ENCODE measurements at regions not wholly inside any gene's neighbourhood (a gene's known extent, or its start where the extent isn't known, plus 50 kb on each side); places are given as distances from the start of the nearest gene placed in this dataset.

DNA sequence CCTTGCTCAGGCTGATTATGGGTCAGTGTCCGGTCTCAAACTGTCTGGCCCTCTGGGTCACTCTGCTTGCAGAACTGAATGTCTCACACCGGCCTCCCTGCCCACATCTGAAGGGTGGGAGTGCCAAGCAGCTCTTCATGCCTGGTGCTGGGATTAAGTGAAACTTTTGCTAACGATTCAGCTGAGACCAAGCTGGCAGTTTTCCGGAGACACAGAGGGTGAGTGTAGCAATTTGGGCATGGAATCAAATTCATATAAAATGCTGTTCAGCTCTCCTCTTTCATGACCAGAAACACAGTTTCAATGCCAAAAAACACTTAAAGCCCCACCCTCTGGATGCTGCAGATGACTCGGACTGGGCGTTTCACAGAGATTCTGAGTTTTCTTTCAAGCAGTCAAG lies 207.5 kb downstream of the NXNL2 start:
- ChIA-PET POLR2A (no interaction called here), CTCF (no interaction called here)
- TF ChIP-seq, protein P1, sequence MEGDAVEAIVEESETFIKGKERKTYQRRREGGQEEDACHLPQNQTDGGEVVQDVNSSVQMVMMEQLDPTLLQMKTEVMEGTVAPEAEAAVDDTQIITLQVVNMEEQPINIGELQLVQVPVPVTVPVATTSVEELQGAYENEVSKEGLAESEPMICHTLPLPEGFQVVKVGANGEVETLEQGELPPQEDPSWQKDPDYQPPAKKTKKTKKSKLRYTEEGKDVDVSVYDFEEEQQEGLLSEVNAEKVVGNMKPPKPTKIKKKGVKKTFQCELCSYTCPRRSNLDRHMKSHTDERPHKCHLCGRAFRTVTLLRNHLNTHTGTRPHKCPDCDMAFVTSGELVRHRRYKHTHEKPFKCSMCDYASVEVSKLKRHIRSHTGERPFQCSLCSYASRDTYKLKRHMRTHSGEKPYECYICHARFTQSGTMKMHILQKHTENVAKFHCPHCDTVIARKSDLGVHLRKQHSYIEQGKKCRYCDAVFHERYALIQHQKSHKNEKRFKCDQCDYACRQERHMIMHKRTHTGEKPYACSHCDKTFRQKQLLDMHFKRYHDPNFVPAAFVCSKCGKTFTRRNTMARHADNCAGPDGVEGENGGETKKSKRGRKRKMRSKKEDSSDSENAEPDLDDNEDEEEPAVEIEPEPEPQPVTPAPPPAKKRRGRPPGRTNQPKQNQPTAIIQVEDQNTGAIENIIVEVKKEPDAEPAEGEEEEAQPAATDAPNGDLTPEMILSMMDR (IDR thresholded peaks at IDR 0.05; ENCODE audit: insufficient read depth, low read length, missing control alignments) = no peak
- no peak overlapping the region for H3K4me3 ChIP-seq (ENCODE audit: low read depth, low read length)
- DNase-seq (ENCODE audit: low read depth, low spot score) = no peak

DNA sequence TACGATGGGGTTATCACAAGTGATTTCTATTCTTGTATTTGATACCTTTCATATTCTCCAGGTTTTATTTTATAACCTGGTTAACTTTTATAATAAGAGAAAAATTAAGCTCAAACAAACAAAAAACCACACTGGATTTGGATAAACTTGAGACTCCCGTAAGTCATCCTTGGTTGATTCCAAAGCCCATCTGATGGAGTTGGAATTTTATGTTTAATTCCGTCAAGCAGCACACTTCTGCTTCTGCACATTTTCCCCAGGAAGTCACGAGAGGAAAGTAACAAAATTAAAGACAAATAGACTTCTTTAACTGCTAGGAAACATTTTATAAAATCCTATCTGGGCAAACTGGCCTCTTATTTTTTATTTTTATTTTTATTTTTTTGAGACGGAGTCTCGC lies 207.9 kb downstream of the NXNL2 start:
- DNase-seq (ENCODE audit: low read depth, low spot score) = no peak
- no peak overlapping the region for H3K4me3 ChIP-seq (ENCODE audit: low read depth, low read length)
- ChIA-PET CTCF (no interaction called here), POLR2A (no interaction called here)
- TF ChIP-seq, protein P1 (IDR thresholded peaks at IDR 0.05; ENCODE audit: insufficient read depth, low read length, missing control alignments) = no peak

DNA sequence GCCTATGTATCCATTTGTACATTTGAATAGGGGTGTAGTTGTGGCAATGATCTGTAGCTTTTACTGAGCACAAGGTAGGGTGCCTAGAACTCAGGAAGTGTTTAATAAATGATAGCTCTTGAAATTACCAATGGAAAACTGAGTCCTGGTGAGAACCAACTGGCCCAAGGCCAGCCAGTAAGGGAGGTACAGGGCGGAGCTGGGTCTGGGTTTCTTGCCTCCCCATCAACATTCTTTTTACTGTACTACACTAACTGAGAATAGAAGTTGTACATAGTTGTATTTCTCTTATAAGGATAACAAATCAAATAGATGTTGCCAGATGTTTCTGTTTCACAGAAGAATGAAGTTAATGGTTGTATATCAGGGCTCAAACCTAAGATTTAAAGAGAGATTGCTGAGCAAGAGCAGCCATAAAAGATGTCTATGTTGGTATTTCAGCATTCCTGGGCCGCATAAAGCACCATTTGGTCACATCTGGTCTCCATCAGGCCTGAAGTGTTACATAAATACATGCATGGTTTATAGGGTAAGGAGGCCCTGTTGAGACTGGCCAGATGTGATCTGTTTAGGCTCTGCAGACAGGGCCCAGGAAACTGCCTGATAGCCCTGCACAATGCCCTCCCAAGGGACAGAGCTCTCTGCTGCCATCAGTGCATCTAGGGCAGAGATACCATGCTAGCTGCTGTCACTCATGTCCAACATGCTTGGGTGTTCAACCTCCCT lies 210.5 kb downstream of the NXNL2 start:
- no peak overlapping the region for H3K4me3 ChIP-seq (ENCODE audit: low read depth, low read length)
- TF ChIP-seq, protein P1 (IDR thresholded peaks at IDR 0.05; ENCODE audit: insufficient read depth, low read length, missing control alignments) = no peak
- ChIA-PET POLR2A (interaction anchor here (0.8 to 1.2 kb wide), 2 partner anchors 69 to 70 kb away, joined by 3 read pairs; no protein-coding TSS in a partner anchor), CTCF (interaction anchor here (1.2 to 2.2 kb wide), 6 partner anchors 11 to 255 kb away, joined by 3 to 10 read pairs (median 4); no protein-coding TSS in a partner anchor)
- peak; percentile 86 for DNase-seq (ENCODE audit: low read depth, low spot score)

DNA sequence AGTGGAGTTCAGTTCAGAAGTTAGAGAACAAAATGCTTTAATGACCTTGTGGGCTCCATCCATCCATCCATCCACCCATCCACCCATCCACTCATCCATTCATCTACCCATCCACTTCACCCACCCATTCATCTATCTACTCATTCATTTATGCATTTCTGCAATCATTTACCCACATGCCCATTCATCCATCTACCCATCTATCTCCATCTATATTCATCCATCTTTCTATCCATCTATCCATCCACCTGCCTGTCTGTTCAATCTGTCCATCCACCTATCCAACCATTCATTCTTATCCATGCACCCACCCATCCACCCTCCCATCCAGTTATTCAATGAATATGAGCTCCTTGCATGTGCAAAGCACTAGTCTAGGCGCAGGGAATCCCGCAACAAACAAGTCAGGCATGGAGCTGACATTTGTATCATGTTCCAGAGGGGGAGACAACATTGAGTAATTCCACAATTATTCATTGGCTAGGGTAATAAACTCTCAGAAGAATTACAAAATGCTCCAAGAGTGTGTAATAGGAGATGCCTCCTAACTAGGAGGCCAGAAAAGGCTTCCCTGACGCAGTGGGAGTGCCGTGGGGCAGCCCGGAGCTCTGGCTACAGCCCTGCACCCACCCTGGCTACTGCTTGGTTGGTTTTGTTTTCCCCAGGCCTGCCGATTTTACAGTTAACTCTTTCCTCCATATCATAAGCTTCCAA lies 211.2 kb downstream of the NXNL2 start:
- no peak overlapping the region for H3K4me3 ChIP-seq (ENCODE audit: low read depth, low read length)
- TF ChIP-seq, protein P1 (IDR thresholded peaks at IDR 0.05; ENCODE audit: insufficient read depth, low read length, missing control alignments) = no peak
- peak; percentile 68 for DNase-seq (ENCODE audit: low read depth, low spot score)
- ChIA-PET POLR2A (interaction anchor here (0.8 to 1.2 kb wide), 2 partner anchors 68 to 69 kb away, joined by 3 read pairs; no protein-coding TSS in a partner anchor), CTCF (interaction anchor here (1.2 to 2.2 kb wide), 5 partner anchors 10 to 255 kb away, joined by 3 to 10 read pairs (median 4); no protein-coding TSS in a partner anchor)

DNA sequence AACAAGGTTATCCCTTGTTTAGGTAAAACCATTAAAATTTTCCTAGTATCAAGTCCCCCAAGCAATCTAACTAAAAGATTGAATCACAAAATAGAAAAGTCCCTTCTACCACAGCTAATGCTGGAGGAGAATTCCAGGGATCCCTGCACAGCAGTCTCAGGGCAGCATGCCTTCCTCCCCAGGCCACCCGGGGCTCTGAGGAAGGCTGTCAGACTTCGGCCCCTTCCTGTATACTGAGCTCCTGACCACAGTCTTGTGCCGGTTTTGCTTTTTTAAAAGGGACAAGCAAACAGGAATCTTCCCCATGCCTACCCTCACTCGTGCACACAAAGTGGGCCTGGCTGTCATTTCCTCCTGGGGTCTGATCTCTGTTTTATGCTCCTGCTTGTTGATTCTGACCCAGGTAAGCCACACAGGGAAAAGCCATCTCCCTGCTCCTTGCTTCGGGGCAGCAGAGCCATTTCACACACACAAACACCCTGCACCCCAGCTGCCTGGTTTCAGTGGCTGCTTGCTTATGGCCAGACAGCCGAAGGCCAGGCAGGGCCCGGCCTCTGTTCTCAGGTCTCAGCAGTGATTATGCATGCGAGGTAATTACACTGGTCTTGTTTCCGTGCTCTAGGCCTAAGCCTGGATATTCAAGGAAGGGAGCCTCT lies 211.9 kb downstream of the NXNL2 start:
- ChIA-PET CTCF (interaction anchor here (1.4 to 2.2 kb wide), 5 partner anchors 10 to 254 kb away, joined by 3 to 10 read pairs (median 5); no protein-coding TSS in a partner anchor), POLR2A (interaction anchor here (1.2 kb wide), 1 partner anchor 69 kb away, joined by 3 read pairs; no protein-coding TSS in a partner anchor)

More for the DNA sequence above, 211.9 kb downstream of the NXNL2 start:
- no peak overlapping the region for H3K4me3 ChIP-seq (ENCODE audit: low read depth, low read length)
- TF ChIP-seq, protein P1 (IDR thresholded peaks at IDR 0.05; ENCODE audit: insufficient read depth, low read length, missing control alignments) = no peak
- no peak for DNase-seq (ENCODE audit: low read depth, low spot score)

Data from AG04449 (cell line).